NCI-H2107 treated with DMSO at 0.1 percent for 48 hours (cell line): ENCODE measurements at regions not wholly inside any gene's neighbourhood (a gene's known extent, or its start where the extent isn't known, plus 50 kb on each side); places are given as distances from the start of the nearest gene placed in this dataset.
"Not testable (repeated sequence)": the region's sequence is repeated elsewhere in the genome, so short reads cannot be mapped to it uniquely, and the experiment has no call there.

Experiments used
- DNase-seq: peaks from one replicate; lab custom pipeline; 2025; ENCODE audit not compliant: unreplicated experiment; lab: John Stamatoyannopoulos, UW

DNA sequence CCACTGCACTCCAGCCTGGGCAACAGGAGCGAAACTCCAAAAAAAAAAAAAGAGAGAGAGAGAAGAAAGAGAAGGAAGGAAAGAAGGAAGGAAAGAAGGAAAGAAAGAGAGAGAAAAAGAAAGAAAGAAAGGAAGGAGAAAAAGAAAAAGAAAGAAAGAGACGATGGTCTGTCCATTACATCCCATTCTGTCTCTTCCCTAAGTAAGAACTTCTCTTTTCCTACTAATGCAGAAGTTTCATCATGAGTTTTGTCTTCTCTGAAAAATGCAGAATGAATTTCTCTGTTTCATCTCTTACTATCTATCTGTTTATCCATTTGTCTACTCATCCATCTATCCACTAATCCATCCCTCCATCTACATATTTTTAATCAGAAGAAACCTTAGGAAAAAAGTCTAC is 94.9 kb upstream of the MED13 start:
- no peak for DNase-seq

DNA sequence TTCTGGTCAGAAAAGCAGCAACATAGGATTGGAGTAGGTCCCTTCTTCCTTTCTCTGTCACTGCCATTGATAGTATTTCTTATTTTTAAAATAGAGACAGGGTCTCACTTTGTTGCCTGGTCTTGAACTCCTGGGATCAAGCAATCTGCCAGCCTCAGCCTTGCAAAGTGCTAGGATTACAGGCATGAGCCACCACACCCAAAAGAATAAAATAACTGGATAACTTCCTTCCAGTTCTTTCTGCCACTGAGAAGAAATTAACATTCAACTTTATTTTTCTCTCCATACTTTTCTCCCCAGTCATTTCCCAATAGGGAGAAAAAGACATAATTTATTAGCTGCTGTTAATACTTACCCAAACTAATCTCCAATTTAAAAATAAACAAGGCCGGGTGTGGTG is 91.9 kb upstream of the MED13 start:
- no peak for DNase-seq

GRCh38 chr17:62154909-62155308 is 89.8 kb upstream of the MED13 start:
- DNase-seq = no peak

DNA sequence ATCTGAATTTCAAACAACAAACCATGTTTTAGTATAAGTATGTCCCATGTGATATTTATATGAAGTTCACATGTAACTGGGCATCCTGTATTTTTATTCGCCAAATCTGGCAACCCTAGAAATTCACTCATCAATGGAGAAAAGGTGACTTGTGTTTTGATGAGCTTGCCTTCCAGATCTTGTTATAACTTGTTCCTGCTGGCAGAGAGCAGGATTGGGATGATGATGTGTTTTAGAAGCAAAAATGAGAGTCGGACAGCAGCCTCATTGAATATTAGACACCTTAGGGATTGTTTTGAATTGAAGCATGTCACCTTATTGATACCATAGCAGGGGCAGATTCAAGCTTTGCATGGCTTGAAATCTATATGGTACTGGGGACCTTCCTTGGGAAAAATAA is 85.4 kb upstream of the MED13 start:
- DNase-seq = no peak

- DNase-seq = no peak
Observed at GRCh38 chr17:62149961-62150360, 84.9 kb upstream of the MED13 start.

- no peak for DNase-seq
Observed at GRCh38 chr17:62147284-62147683, 82.2 kb upstream of the MED13 start.

DNA sequence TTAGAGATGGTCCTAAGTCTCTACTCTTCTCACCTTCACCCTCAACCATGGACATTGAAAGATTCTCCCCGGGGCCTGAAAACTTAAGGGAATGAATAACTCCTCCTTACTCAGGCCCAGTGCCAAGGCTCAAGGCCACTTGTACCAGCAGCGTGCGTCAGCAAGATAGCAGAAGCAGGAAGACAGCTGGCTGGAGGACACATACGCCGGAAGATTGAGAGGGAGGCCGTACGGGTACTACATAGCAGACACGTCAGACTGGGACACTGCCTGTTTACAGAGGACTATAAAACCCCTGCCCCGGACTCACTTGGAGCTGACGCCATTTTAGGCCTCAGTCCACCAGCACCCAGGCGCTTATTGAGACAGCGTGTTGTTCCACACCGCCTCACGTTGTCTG is 75.8 kb upstream of the MED13 start:
- DNase-seq = no peak

- DNase-seq = no peak
Observed at GRCh38 chr17:62140376-62140775, 75.3 kb upstream of the MED13 start.

GRCh38 chr17:62139690-62140354 is 74.7 kb upstream of the MED13 start:
- not testable (repeated sequence) for DNase-seq

DNA sequence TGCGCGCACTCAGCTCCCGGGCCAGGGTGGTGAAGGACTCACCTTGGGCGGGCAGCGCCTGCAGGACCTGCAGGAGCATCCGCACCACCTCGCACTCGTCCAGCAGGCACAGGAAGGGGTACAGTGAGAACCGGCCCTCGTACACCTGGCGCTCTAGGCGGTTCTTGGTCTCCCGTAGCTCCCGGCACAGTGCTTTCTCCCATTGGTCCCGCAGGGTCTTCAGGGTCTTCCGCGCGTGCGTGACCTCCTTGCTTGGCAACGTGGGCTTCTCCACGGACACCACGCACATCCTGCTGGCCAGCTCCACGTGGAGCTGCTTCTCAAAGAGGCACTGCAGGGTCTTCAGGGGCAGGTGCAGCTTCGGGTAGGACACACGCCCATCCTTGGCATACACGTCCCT is 74.1 kb upstream of the MED13 start:
- no peak for DNase-seq

DNA sequence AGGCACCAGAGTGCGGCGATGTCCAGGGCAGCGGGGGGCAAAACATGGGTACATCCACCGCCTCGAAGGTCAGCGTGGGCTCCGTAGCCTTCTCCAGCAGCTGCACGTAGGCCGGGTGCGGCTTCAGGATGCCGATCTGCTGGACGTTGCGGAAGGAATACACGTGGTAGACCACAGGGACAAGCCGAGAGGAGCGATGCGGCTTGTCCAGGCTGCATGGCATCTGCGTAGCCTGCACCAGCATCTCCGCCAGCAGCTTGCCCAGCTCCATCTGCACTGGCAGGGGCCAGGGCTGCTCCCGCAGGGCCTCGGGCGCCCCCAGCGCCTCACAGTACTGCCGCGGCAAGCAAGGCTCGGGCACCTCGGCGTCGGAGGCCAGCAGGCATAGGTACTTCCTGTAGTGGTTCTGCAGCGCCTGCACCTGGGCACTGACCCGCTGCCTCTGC is 73.6 kb upstream of the MED13 start:
- DNase-seq = not testable (repeated sequence)

DNA sequence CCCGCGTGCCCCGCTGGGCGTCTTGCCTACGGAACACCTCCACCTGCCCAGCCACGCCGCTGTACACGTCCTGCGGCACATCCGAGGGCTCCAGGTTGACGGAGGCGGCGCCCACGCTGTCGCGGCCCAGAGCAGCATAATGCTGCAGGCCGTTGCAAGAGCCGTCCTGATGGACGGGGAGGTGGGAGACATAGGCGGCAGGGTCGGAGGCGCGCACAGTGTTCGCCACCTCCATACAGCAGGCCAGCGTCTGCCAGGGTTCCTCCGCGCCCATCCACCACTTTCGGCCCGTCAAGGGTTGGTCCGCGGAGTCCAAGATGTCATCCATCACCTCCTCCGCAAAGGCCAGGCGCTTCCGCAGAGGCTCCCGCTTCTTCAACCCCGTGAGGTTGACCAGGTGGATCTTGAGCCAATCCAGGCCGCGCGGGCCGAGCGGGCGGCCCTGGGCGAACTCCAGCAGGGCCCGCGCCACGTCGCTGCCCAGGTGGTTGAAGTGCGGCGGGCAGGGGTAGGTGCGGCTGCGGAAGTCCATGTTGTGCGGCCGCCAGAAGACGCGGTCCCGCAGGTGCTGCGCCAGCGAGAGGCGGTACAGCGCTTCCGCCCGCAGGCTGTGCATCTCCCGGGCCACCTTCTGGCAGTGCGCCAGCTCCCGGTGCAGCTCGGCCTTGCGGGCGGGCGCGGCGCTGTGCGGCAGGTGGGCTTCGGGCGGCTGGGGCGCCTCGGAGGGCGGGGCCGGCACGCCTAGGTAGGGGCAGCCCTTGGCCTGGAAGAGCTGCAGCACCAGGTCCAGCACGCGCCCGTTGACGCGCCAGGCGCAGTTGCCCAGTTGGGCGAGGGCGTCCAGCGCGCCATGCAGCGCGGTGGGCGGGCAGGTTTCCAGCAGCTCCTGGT is 72.9 kb upstream of the MED13 start:
- not testable (repeated sequence) for DNase-seq

DNA sequence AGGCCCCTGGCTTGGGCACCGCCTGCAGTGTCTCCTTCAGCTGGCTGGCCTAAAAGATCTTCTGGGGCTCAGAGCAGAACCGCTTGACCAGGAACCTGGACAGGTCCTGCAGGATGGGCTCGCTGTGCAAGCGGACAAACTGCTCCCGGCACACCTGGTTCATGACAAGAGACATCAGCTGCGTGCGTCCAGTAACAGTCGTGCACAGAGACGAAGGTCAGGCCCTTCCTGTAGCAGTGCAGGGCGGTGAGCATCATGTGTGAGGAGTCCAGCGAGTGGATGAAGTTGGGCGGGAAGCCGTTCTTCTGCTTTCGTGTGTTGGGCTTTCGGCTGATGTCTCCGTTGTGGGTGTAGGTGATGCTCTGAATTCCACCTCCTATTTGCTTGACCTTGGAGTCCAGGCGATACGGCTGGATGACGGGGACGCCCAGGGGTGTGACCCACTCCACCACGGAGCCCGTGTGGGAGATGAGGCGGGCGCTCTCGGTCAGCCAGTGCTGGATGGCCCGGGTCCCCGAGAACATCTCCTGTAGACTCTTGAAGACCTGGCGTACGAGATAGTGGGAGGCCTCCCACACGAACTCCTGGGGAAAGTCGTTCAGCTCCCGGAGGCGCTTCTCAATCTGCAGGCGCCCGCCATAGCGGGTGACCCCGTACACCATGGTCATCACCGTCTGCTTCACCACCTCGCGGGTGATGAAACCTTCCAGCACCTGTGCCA is 72.1 kb upstream of the MED13 start:
- not testable (repeated sequence) for DNase-seq

DNA sequence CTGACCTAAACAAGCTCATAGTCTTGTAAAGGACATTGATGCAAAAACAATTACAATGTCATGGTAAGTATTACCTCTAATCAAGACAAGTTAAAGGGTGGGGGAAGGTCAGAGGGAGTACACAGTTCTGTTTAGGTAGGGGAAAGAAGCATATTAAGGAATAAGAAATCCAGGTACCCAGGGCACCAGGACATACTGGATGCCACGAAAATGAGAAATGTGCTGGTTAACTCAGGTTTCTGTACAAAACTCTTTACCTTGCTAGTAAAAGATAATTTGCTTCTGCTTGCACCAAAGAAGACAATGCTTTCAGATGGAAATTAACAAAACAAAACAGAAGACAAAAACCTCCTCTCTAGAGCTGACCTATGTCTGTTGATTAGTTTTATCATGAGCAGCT is 70.7 kb upstream of the MED13 start:
- DNase-seq = no peak

DNA sequence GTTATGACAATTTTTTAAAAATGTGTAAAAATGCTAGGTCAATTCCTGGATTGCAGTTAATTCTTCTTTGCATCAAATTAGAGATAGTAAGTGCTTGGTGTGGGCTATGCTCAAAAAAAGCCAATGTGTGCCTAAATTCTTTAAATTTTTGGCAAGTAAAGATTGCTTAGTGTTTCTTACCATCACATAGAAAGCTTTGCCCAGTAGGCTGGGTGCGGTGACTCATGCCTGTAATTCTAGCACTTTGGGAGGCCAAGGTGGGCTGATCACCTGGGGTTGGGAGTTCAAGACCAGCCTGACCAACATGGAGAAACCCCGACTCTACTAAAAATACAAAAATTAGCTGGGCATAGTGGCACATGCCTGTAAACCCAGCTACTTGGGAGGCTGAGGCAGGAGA is 70.0 kb upstream of the MED13 start:
- DNase-seq = not testable (repeated sequence)

- no peak for DNase-seq
Observed at GRCh38 chr17:62134397-62134796, 69.3 kb upstream of the MED13 start.

- DNase-seq = not testable (repeated sequence)
Observed at GRCh38 chr17:62131271-62131670, 66.2 kb upstream of the MED13 start.

GRCh38 chr17:62130739-62131138 is 65.7 kb upstream of the MED13 start:
- DNase-seq = no peak

DNA sequence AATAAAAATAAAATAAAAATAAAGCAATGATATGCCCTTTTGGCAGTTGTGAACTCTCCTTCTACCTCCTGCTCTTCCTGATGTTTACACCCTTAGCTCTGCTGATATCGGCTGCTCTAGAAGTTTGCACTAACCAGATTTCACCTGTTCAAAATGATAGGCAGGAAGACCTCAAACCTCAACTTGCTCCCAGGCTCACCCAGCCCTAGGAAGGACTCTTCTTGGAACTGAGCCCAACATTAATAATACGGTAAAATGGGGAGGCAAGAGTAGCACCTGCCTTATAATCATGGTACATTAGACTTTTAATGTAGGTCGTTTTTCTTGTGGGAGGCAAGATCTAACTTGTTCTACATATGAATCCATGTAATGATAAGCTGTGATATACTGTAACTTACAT is 61.2 kb upstream of the MED13 start:
- DNase-seq = peak; percentile 75

DNA sequence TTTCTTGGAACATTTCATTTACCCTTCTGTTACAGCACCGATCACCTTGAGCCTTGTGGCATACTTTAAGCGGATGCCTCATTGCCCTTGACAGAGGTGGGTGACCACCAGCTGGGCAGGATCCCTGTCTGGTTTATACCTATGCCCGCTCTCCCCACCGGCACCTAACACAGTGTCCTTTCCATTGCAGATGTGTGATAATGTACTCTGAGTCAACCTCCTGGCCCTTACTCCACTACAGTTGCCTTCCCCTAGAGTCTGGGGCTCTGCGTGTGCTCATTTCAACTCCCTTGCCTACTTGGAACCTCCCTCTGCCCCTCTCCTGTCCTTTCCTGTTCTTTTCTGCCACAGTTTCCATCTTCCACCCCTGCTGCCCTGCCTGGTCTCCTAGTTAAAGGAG is 60.2 kb upstream of the MED13 start:
- no peak for DNase-seq

- no peak for DNase-seq
Observed at GRCh38 chr17:62121025-62121730, 56.1 kb upstream of the MED13 start.
